ENCODE measurements at regions not wholly inside any gene's neighbourhood (a gene's known extent, or its start where the extent isn't known, plus 50 kb on each side); places are given as distances from the start of the nearest gene placed in this dataset.

DNA sequence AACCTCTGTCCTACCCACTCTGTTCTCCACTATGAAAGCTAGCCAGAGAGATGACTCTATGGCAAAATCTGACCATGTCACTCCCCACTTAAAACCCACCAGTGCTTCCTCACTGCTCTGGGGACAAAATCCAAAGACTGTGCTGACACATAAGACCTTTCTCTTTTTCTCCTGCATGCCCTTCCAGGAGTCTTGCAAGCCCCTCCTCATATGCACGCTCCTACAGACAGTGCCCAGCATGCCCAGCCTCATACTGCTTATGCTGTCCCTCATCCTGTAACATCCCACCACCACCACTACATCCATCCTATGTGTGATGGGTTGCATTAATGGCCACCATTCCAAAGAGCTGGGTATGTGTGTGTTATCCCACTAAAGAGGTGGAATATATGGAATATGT, 118.3 kb downstream of the BUD13 start:
- TF ChIP-seq, protein P1, sequence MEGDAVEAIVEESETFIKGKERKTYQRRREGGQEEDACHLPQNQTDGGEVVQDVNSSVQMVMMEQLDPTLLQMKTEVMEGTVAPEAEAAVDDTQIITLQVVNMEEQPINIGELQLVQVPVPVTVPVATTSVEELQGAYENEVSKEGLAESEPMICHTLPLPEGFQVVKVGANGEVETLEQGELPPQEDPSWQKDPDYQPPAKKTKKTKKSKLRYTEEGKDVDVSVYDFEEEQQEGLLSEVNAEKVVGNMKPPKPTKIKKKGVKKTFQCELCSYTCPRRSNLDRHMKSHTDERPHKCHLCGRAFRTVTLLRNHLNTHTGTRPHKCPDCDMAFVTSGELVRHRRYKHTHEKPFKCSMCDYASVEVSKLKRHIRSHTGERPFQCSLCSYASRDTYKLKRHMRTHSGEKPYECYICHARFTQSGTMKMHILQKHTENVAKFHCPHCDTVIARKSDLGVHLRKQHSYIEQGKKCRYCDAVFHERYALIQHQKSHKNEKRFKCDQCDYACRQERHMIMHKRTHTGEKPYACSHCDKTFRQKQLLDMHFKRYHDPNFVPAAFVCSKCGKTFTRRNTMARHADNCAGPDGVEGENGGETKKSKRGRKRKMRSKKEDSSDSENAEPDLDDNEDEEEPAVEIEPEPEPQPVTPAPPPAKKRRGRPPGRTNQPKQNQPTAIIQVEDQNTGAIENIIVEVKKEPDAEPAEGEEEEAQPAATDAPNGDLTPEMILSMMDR (IDR thresholded peaks at IDR 0.05), result no peak
- TF ChIP-seq POLR2AphosphoS5 (IDR thresholded peaks at IDR 0.05; ENCODE audit: low read depth, low read length) (no peak), REST (IDR thresholded peaks at IDR 0.05; ENCODE audit: insufficient read depth in 1 of 2, low read depth in 2 of 2, low read length in 1 of 2) (no peak), SIN3A (IDR thresholded peaks at IDR 0.05; ENCODE audit: borderline replicate concordance, insufficient read depth, low read depth, low read length) (no peak)
